Subcutaneous abdominal adipose tissue (tissue), 5 donors: ENCODE measurements at regions not wholly inside any gene's neighbourhood (a gene's known extent, or its start where the extent isn't known, plus 50 kb on each side); places are given as distances from the start of the nearest gene placed in this dataset.
"Not testable (repeated sequence)": the region's sequence is repeated elsewhere in the genome, so short reads cannot be mapped to it uniquely, and the experiment has no call there.

ENCODE experiments used
- H3K27ac ChIP-seq: one replicate; pipeline ENCODE4 v1.7.0; 2013; ENCODE audit warnings: low read depth, mild to moderate bottlenecking, inconsistent platforms, low read length, moderate library complexity
- H3K27me3 ChIP-seq, 5 donors: one replicate each; pipeline ENCODE4 v1.7.0; 2013; ENCODE audit warnings: low read length in 5 of 5, inconsistent platforms in 1 of 5; ENCODE audit not compliant: control insufficient read depth in 5 of 5, insufficient read depth in 4 of 5
- H3K36me3 ChIP-seq, 5 donors: one replicate each; pipeline ENCODE4 v1.7.0; 2013; ENCODE audit warnings: low read length in 5 of 5; ENCODE audit not compliant: control insufficient read depth in 5 of 5, insufficient read depth in 5 of 5
- H3K4me1 ChIP-seq, 5 donors: one replicate each; pipeline ENCODE4 v1.7.0; 2013; ENCODE audit warnings: low read length in 5 of 5, mild to moderate bottlenecking in 3 of 5, moderate library complexity in 1 of 5; ENCODE audit not compliant: control insufficient read depth in 5 of 5, insufficient read depth in 5 of 5
- H3K4me3 ChIP-seq, 5 donors: one replicate each; pipeline ENCODE4 v1.7.0; 2013; ENCODE audit warnings: low read length in 5 of 5, low read depth in 1 of 5
- H3K9ac ChIP-seq, 5 donors: one replicate each; pipeline ENCODE4 v1.7.0; 2013; ENCODE audit warnings: low read length in 5 of 5, mild to moderate bottlenecking in 4 of 5, moderate library complexity in 3 of 5
- H3K9me3 ChIP-seq, 5 donors: one replicate each; pipeline ENCODE4 v1.7.0; 2013; ENCODE audit warnings: low read length in 5 of 5; ENCODE audit not compliant: control insufficient read depth in 5 of 5
- donor health status: healthy.
- donor health status: healthy.
- donor health status: healthy.
- donor health status: healthy.
- donor health status: healthy.

DNA sequence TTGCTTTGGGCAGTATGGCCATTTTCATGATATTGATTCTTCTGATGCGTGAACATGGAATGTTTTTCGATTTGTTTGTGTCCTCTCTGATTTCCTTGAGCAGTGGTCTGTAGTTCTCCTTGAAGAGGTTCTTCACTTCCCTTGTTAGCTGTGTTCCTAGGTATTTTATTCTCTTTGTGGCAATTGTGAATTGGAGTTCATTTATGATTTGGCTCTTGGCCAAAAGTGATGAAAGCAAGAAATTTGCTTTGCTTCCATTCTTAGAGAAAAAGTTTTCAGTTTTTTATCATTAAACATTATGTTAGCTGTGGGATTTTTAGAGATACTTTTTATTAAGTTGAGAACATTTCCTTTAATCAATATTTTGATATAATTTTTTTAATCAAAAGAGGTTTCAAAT, 203.5 kb downstream of the TAF11L14 start:
- Histone ChIP-seq H3K4me3 (no peak overlapping the region), H3K9me3 (peaks cover 0 to 4% (median 3%) of the 10 kb centered on the region in 5 donors), H3K4me1 (no peaks in the 10 kb centered on the region), H3K27ac (no peak overlapping the region), H3K9ac (no peak overlapping the region), H3K36me3 (no peaks in the 10 kb centered on the region), H3K27me3 (no peaks in the 10 kb centered on the region)

DNA sequence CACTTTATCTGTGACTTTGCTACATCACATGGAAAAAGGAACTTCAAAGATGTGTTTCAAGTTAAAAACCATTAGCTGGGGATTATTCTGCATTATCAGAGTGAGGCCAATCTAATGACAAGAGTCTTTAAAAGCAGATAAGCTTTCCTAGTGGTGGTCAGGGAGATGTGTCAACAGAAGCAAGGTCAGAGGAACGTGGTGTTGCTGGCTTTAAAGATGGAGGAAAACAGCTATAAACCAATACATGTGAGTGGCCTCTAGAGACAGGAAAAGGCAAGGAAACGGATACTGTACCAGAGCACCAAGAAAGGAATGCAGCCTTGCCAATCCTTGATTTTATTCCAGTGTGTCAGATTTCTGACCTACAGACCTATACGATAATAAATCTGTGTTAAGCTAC, 204.2 kb downstream of the TAF11L14 start:
- no peaks in the 10 kb centered on the region for H3K4me1 ChIP-seq
- no peak overlapping the region for H3K27ac ChIP-seq
- no peaks in the 10 kb centered on the region for H3K27me3 ChIP-seq
- peaks cover 0 to 6% (median 3%) of the 10 kb centered on the region in 5 donors for H3K9me3 ChIP-seq
- H3K4me3 ChIP-seq = no peak overlapping the region
- H3K9ac ChIP-seq = no peak overlapping the region
- no peaks in the 10 kb centered on the region for H3K36me3 ChIP-seq

- Histone ChIP-seq H3K27me3 (no peaks in the 10 kb centered on the region), H3K27ac (no peak overlapping the region), H3K4me1 (no peaks in the 10 kb centered on the region), H3K4me3 (no peak overlapping the region), H3K9me3 (peaks cover 0 to 7% (median 4%) of the 10 kb centered on the region in 5 donors), H3K36me3 (no peaks in the 10 kb centered on the region), H3K9ac (no peak overlapping the region)
Observed at GRCh38 chr5:17839848-17840247, 205.6 kb downstream of the TAF11L14 start.

GRCh38 chr5:17846496-17846895, 212.2 kb downstream of the TAF11L14 start:
- Histone ChIP-seq H3K9ac (no peak overlapping the region), H3K27ac (no peak overlapping the region), H3K9me3 (peaks cover 0 to 9% (median 0%) of the 10 kb centered on the region in 5 donors), H3K4me1 (no peaks in the 10 kb centered on the region), H3K27me3 (no peaks in the 10 kb centered on the region), H3K36me3 (no peaks in the 10 kb centered on the region), H3K4me3 (no peak overlapping the region)

- Histone ChIP-seq H3K36me3 (no peaks in the 10 kb centered on the region), H3K4me1 (no peaks in the 10 kb centered on the region), H3K27me3 (no peaks in the 10 kb centered on the region), H3K27ac (no peak overlapping the region), H3K4me3 (no peak overlapping the region), H3K9ac (no peak overlapping the region), H3K9me3 (peaks cover 0 to 6% (median 0%) of the 10 kb centered on the region in 5 donors)
Observed at GRCh38 chr5:17847286-17847685, 213.0 kb downstream of the TAF11L14 start.

GRCh38 chr5:17852111-17852510, 217.9 kb downstream of the TAF11L14 start:
- no peak overlapping the region for H3K27ac ChIP-seq

DNA sequence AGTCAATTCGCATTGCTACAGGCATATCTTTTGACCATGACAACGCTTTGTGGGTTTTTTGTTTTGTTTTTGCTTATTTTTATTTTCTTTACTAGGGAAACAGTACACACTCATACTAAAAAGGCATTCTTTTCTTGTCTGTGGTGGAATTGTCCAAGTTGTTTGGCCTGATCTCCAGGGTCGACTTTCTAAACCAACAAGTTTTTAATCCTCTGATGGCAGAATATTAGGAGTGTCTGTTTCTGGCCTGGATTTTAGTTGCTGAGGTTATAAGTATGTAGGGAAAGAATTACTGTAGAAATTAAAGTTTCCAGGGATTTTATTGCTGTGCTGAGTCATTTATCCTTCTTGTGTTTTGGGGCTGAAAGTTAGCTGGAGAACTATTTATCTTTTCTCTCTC, 218.5 kb downstream of the TAF11L14 start:
- H3K4me3 ChIP-seq = no peak overlapping the region
- H3K27ac ChIP-seq = no peak overlapping the region
- H3K36me3 ChIP-seq = no peaks in the 10 kb centered on the region
- H3K9me3 ChIP-seq = no peaks in the 10 kb centered on the region
- H3K27me3 ChIP-seq = no peaks in the 10 kb centered on the region
- H3K9ac ChIP-seq = no peak overlapping the region
- H3K4me1 ChIP-seq = no peaks in the 10 kb centered on the region

More at GRCh38 chr5:17852111-17852510, 217.9 kb downstream of the TAF11L14 start:
- Histone ChIP-seq H3K36me3 (no peaks in the 10 kb centered on the region), H3K4me3 (no peak overlapping the region), H3K9me3 (no peaks in the 10 kb centered on the region), H3K4me1 (no peaks in the 10 kb centered on the region), H3K9ac (no peak overlapping the region), H3K27me3 (no peaks in the 10 kb centered on the region)

- H3K27me3 ChIP-seq = no peaks in the 10 kb centered on the region
- no peaks in the 10 kb centered on the region for H3K36me3 ChIP-seq
- no peaks in the 10 kb centered on the region for H3K4me1 ChIP-seq
- H3K4me3 ChIP-seq = no peak overlapping the region
- H3K27ac ChIP-seq = no peak overlapping the region
- no peak overlapping the region for H3K9ac ChIP-seq
- no peaks in the 10 kb centered on the region for H3K9me3 ChIP-seq
Observed at GRCh38 chr5:17854901-17855300, 220.6 kb downstream of the TAF11L14 start.

GRCh38 chr5:17860660-17861315, 226.5 kb downstream of the TAF11L14 start:
- Histone ChIP-seq H3K27ac (no peak overlapping the region), H3K9ac (no peak overlapping the region), H3K27me3 (no peaks in the 10 kb centered on the region), H3K4me1 (no peaks in the 10 kb centered on the region), H3K4me3 (no peak overlapping the region), H3K9me3 (peaks cover 0 to 8% (median 4%) of the 10 kb centered on the region in 5 donors), H3K36me3 (no peaks in the 10 kb centered on the region)

DNA sequence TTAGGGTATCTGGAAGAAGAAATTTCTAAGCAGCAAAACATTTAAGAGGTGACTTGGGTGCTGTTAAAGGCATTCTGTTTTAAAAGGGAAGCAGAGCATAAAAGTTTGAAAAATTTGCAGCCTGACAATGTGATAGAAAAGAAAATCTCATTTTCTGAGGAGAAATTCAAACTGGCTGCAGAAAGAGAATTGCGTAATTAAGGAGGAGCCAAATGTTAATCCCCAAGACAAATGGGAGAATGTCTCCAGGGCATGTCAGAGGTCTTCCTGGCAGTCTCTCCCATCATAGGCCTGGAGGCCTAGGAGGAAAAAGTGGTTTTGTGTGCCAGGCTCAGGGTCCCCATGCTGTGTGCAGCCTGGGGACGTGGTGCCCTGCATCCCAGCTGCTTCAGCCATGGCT, 230.6 kb downstream of the TAF11L14 start:
- H3K9me3 ChIP-seq = peaks cover 0 to 15% (median 7%) of the 10 kb centered on the region in 5 donors
- H3K27ac ChIP-seq, H3K9ac ChIP-seq, H3K4me1 ChIP-seq, H3K36me3 ChIP-seq, H3K27me3 ChIP-seq, H3K4me3 ChIP-seq: not testable (repeated sequence)
